GM12892 (cell line): ENCODE measurements at regions not wholly inside any gene's neighbourhood (a gene's known extent, or its start where the extent isn't known, plus 50 kb on each side); places are given as distances from the start of the nearest gene placed in this dataset.

Experiments
- POLR2A ChIP-seq: IDR thresholded peaks from 2 replicates; pipeline ENCODE4 v1.6.1; 2011; ENCODE audit warnings: low read depth, low read length, control low read depth
- POLR2AphosphoS5 ChIP-seq: IDR thresholded peaks from 2 replicates; pipeline ENCODE4 v1.6.1; 2011; ENCODE audit warnings: low read depth, low read length, control low read depth
- TAF1 ChIP-seq: IDR thresholded peaks from 2 replicates; pipeline ENCODE4 v1.6.1; 2011; ENCODE audit warnings: low read depth, mild to moderate bottlenecking, control low read depth, low read length, borderline replicate concordance

DNA sequence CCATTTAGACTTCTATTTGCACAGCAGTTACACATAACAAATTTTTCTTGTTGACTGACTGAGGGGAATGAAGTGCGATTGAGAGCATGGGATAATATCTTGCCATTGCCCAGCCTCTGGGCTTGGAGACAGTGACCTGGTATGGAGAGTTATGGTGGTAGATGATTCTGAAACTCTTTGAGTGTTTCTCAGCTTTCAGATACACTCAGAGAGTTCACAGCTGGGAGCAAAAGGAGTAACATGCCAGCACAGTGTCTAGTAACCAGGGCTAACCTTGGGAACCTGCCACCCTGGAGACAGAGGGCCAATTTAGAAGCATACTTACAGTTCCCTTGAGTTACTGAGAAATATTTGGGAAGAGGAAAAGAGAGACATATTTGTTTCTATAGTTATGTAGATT, 1099.3 kb upstream of the CELF4 start:
- TF ChIP-seq POLR2A = no peak
- TF ChIP-seq POLR2AphosphoS5 = no peak
- no peak for TF ChIP-seq TAF1
